ENCODE measurements at regions not wholly inside any gene's neighbourhood (a gene's known extent, or its start where the extent isn't known, plus 50 kb on each side); places are given as distances from the start of the nearest gene placed in this dataset.

- TF ChIP-seq, protein P1, sequence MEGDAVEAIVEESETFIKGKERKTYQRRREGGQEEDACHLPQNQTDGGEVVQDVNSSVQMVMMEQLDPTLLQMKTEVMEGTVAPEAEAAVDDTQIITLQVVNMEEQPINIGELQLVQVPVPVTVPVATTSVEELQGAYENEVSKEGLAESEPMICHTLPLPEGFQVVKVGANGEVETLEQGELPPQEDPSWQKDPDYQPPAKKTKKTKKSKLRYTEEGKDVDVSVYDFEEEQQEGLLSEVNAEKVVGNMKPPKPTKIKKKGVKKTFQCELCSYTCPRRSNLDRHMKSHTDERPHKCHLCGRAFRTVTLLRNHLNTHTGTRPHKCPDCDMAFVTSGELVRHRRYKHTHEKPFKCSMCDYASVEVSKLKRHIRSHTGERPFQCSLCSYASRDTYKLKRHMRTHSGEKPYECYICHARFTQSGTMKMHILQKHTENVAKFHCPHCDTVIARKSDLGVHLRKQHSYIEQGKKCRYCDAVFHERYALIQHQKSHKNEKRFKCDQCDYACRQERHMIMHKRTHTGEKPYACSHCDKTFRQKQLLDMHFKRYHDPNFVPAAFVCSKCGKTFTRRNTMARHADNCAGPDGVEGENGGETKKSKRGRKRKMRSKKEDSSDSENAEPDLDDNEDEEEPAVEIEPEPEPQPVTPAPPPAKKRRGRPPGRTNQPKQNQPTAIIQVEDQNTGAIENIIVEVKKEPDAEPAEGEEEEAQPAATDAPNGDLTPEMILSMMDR (conservative IDR thresholded peaks at IDR 0.05; ENCODE audit: low read depth, low read length), result no peak
- no peak for TF ChIP-seq EZH2 (IDR thresholded peaks at IDR 0.05; ENCODE audit: borderline replicate concordance, low read depth, low read length, poor library complexity, severe bottlenecking)
These were observed 55.6 kb upstream of the DIO2 start for GRCh38 chr14:80266930-80267329.
